Stimulated activated naive CD8-positive, alpha-beta T cell treated with anti-CD3 and anti-CD28 coated beads, Interleukin-15, amount 100 ng/mL, for 72 hours (primary cell): ENCODE measurements at regions not wholly inside any gene's neighbourhood (a gene's known extent, or its start where the extent isn't known, plus 50 kb on each side); places are given as distances from the start of the nearest gene placed in this dataset.

Experiments
- ATAC-seq: fragments of 150-1000 bp; cut with Tn5 transposase; 2 replicates; pipeline ENCODE4 v1.10.0; 2021; ENCODE audit warnings: mild to moderate bottlenecking, moderate library complexity
- DNase-seq, 2 donors: peaks; one replicate each; pipeline ENCODE4 v3.0.0; 2021 to 2022
- H3K27ac Mint-ChIP-seq, 2 donors: one replicate each; pipeline ENCODE4 v1.8.0; 2022; ENCODE audit warnings: mild to moderate bottlenecking in 2 of 2, mixed read lengths in 2 of 2, moderate library complexity in 2 of 2
- H3K27me3 Mint-ChIP-seq: one replicate; pipeline ENCODE4 v1.8.0; 2022; ENCODE audit warnings: mixed read lengths
- H3K4me1 Mint-ChIP-seq: one replicate; pipeline ENCODE4 v1.8.0; 2022; ENCODE audit warnings: mild to moderate bottlenecking, mixed read lengths
- H3K4me3 Mint-ChIP-seq, 2 donors: one replicate each; pipeline ENCODE4 v1.8.0; 2022; ENCODE audit warnings: mild to moderate bottlenecking in 2 of 2, mixed read lengths in 2 of 2, moderate library complexity in 1 of 2
- H3K9me3 Mint-ChIP-seq, 2 donors: one replicate each; pipeline ENCODE4 v1.8.0; 2022; ENCODE audit warnings: mixed read lengths in 2 of 2

- Mint-ChIP-seq H3K9me3 (no peaks in the 10 kb centered on the region), H3K27me3 (no peaks in the 10 kb centered on the region), H3K4me3 (no peak overlapping the region), H3K4me1 (no peaks in the 10 kb centered on the region), H3K27ac (no peak overlapping the region)
- ATAC-seq (no peak), DNase-seq (no peak)
Observed at GRCh38 chr2:226330206-226330605, 469.4 kb downstream of the IRS1 start.

GRCh38 chr2:226329180-226329579 is 470.4 kb downstream of the IRS1 start:
- Mint-ChIP-seq H3K27me3 (no peaks in the 10 kb centered on the region), H3K27ac (no peak overlapping the region), H3K4me3 (no peak overlapping the region), H3K9me3 (no peaks in the 10 kb centered on the region), H3K4me1 (no peaks in the 10 kb centered on the region)
- DNase-seq: no peak
- ATAC-seq: no peak

- ATAC-seq: no peak
- no peak for DNase-seq
- Mint-ChIP-seq H3K4me1 (no peaks in the 10 kb centered on the region), H3K27me3 (no peaks in the 10 kb centered on the region), H3K9me3 (no peaks in the 10 kb centered on the region), H3K27ac (no peak overlapping the region), H3K4me3 (no peak overlapping the region)
Observed at GRCh38 chr2:226327830-226328229, 471.8 kb downstream of the IRS1 start.

GRCh38 chr2:226325526-226325925 is 474.1 kb downstream of the IRS1 start:
- Mint-ChIP-seq H3K27me3 (no peaks in the 10 kb centered on the region), H3K9me3 (no peaks in the 10 kb centered on the region), H3K4me3 (no peak overlapping the region), H3K4me1 (no peaks in the 10 kb centered on the region), H3K27ac (no peak overlapping the region)
- no peak for ATAC-seq
- no peak for DNase-seq

- H3K27me3 Mint-ChIP-seq: peaks cover 8% of the 10 kb centered on the region
- H3K4me1 Mint-ChIP-seq: no peaks in the 10 kb centered on the region
- no peak for DNase-seq
- no peak for ATAC-seq
- no peak overlapping the region for H3K27ac Mint-ChIP-seq
- no peaks in the 10 kb centered on the region for H3K9me3 Mint-ChIP-seq
- H3K4me3 Mint-ChIP-seq: no peak overlapping the region
Observed at GRCh38 chr2:226320076-226320948, 479.3 kb downstream of the IRS1 start.

GRCh38 chr2:226317970-226318369 is 481.6 kb downstream of the IRS1 start:
- H3K4me1 Mint-ChIP-seq: no peaks in the 10 kb centered on the region
- no peak for DNase-seq
- no peak overlapping the region for H3K27ac Mint-ChIP-seq
- no peaks in the 10 kb centered on the region for H3K9me3 Mint-ChIP-seq
- no peak for ATAC-seq
- H3K4me3 Mint-ChIP-seq: no peak overlapping the region
- peaks cover 8% of the 10 kb centered on the region for H3K27me3 Mint-ChIP-seq

- ATAC-seq: no peak
- Mint-ChIP-seq H3K27me3 (peaks cover 16% of the 10 kb centered on the region), H3K4me1 (no peaks in the 10 kb centered on the region), H3K4me3 (no peak overlapping the region), H3K27ac (no peak overlapping the region), H3K9me3 (no peaks in the 10 kb centered on the region)
- no peak for DNase-seq
Observed at GRCh38 chr2:226313060-226313459, 486.6 kb downstream of the IRS1 start.

GRCh38 chr2:226312155-226312554 is 487.5 kb downstream of the IRS1 start:
- Mint-ChIP-seq H3K4me3 (no peak overlapping the region), H3K27me3 (peaks cover 9% of the 10 kb centered on the region), H3K4me1 (no peaks in the 10 kb centered on the region), H3K27ac (no peak overlapping the region), H3K9me3 (no peaks in the 10 kb centered on the region)
- DNase-seq (no peak), ATAC-seq (no peak)

GRCh38 chr2:226310146-226310545 is 489.5 kb downstream of the IRS1 start:
- Mint-ChIP-seq H3K27me3 (peaks cover 8% of the 10 kb centered on the region), H3K27ac (no peak overlapping the region), H3K4me1 (no peaks in the 10 kb centered on the region), H3K9me3 (no peaks in the 10 kb centered on the region), H3K4me3 (no peak overlapping the region)
- no peak for DNase-seq
- no peak for ATAC-seq

- Mint-ChIP-seq H3K27ac (no peak overlapping the region), H3K9me3 (no peaks in the 10 kb centered on the region), H3K27me3 (peaks cover 8% of the 10 kb centered on the region), H3K4me1 (no peaks in the 10 kb centered on the region), H3K4me3 (no peak overlapping the region)
- DNase-seq (no peak), ATAC-seq (no peak)
Observed at GRCh38 chr2:226308986-226309385, 490.6 kb downstream of the IRS1 start.

- H3K9me3 Mint-ChIP-seq: no peaks in the 10 kb centered on the region
- no peaks in the 10 kb centered on the region for H3K4me1 Mint-ChIP-seq
- ATAC-seq (no peak), DNase-seq (no peak)
- H3K4me3 Mint-ChIP-seq: no peak overlapping the region
- no peak overlapping the region for H3K27ac Mint-ChIP-seq
- peaks cover 8% of the 10 kb centered on the region for H3K27me3 Mint-ChIP-seq
Observed at GRCh38 chr2:226308323-226308680, 491.3 kb downstream of the IRS1 start.

GRCh38 chr2:226307487-226308322 is 491.9 kb downstream of the IRS1 start:
- peaks cover 8% of the 10 kb centered on the region for H3K27me3 Mint-ChIP-seq
- DNase-seq: no peak

GRCh38 chr2:226306969-226307368 is 492.7 kb downstream of the IRS1 start:
- peaks cover 8% of the 10 kb centered on the region for H3K27me3 Mint-ChIP-seq
- no peaks in the 10 kb centered on the region for H3K4me1 Mint-ChIP-seq
- ATAC-seq (no peak), DNase-seq (no peak)
- no peaks in the 10 kb centered on the region for H3K9me3 Mint-ChIP-seq
- no peak overlapping the region for H3K27ac Mint-ChIP-seq
- no peak overlapping the region for H3K4me3 Mint-ChIP-seq

More at GRCh38 chr2:226307487-226308322, 491.9 kb downstream of the IRS1 start:
- H3K27ac Mint-ChIP-seq: no peak overlapping the region
- no peak for ATAC-seq
- no peaks in the 10 kb centered on the region for H3K9me3 Mint-ChIP-seq
- no peaks in the 10 kb centered on the region for H3K4me1 Mint-ChIP-seq
- H3K4me3 Mint-ChIP-seq: no peak overlapping the region

- ATAC-seq: no peak
- Mint-ChIP-seq H3K9me3 (no peaks in the 10 kb centered on the region), H3K4me1 (no peaks in the 10 kb centered on the region), H3K27me3 (peaks cover 19% of the 10 kb centered on the region), H3K27ac (no peak overlapping the region), H3K4me3 (no peak overlapping the region)
- DNase-seq: no peak
Observed at GRCh38 chr2:226304308-226304707, 495.3 kb downstream of the IRS1 start.

- peaks cover 14% of the 10 kb centered on the region for H3K27me3 Mint-ChIP-seq
- no peaks in the 10 kb centered on the region for H3K4me1 Mint-ChIP-seq
- DNase-seq: no peak
- H3K4me3 Mint-ChIP-seq: no peak overlapping the region
- ATAC-seq: no peak
- H3K27ac Mint-ChIP-seq: no peak overlapping the region
- no peaks in the 10 kb centered on the region for H3K9me3 Mint-ChIP-seq
Observed at GRCh38 chr2:226303707-226304106, 495.9 kb downstream of the IRS1 start.

- Mint-ChIP-seq H3K27me3 (peaks cover 11% of the 10 kb centered on the region), H3K4me1 (no peaks in the 10 kb centered on the region), H3K27ac (no peak overlapping the region), H3K9me3 (no peaks in the 10 kb centered on the region), H3K4me3 (no peak overlapping the region)
- DNase-seq (no peak), ATAC-seq (no peak)
Observed at GRCh38 chr2:226300196-226300886, 499.3 kb downstream of the IRS1 start.
